IPS DF 6.9 (cell line): ENCODE measurements at regions not wholly inside any gene's neighbourhood (a gene's known extent, or its start where the extent isn't known, plus 50 kb on each side); places are given as distances from the start of the nearest gene placed in this dataset.

ENCODE experiments used
- DNase-seq: peaks from one replicate; pipeline ENCODE4 v3.0.0-alpha.2; 2013; ENCODE audit warnings: low read depth, low spot score
- H3K27ac ChIP-seq: one replicate; pipeline ENCODE4 v1.5.1; 2013; ENCODE audit warnings: low read length, control low read depth
- H3K27me3 ChIP-seq: 2 replicates; pipeline ENCODE4 v1.6.1; 2013; ENCODE audit warnings: mild to moderate bottlenecking, low read length; ENCODE audit not compliant: control insufficient read depth, insufficient read depth
- H3K36me3 ChIP-seq: 2 replicates; pipeline ENCODE4 v1.6.1; 2013; ENCODE audit warnings: low read length; ENCODE audit not compliant: control insufficient read depth, insufficient read depth
- H3K4me1 ChIP-seq: 2 replicates; pipeline ENCODE4 v1.6.1; 2013; ENCODE audit warnings: low read length; ENCODE audit not compliant: control insufficient read depth, insufficient read depth
- H3K4me3 ChIP-seq: 2 replicates; pipeline ENCODE4 v1.5.1; 2013; ENCODE audit warnings: mild to moderate bottlenecking, low read length
- H3K9me3 ChIP-seq: 2 replicates; pipeline ENCODE4 v1.6.1; 2013; ENCODE audit warnings: low read length, inconsistent platforms; ENCODE audit not compliant: control insufficient read depth, insufficient read depth
- WGBS: extraction: QIAGEN DNeasy Blood & Tissue Kit; methylation state at CpG from one replicate; pipeline ENCODE4 v1.1.7; 2013; ENCODE audit warnings: mixed read lengths, missing lambda C conversion rate; ENCODE audit not compliant: insufficient read length, insufficient coverage; 5-methylcytosine and 5-hydroxymethylcytosine counted together

GRCh38 chr7:11895337-11895736, 63.3 kb upstream of the THSD7A start:
- no peak overlapping the region for H3K4me3 ChIP-seq
- no peaks in the 10 kb centered on the region for H3K36me3 ChIP-seq
- WGBS, result no CpG with 5 or more reads among the region's 1 CpG
- H3K4me1 ChIP-seq, result no peaks in the 10 kb centered on the region
- peaks cover 3% of the 10 kb centered on the region for H3K9me3 ChIP-seq
- H3K27ac ChIP-seq, result no peak overlapping the region
- H3K27me3 ChIP-seq, result no peaks in the 10 kb centered on the region
- no peak for DNase-seq

GRCh38 chr7:11896663-11897062, 64.7 kb upstream of the THSD7A start:
- H3K27me3 ChIP-seq, result no peaks in the 10 kb centered on the region
- H3K27ac ChIP-seq, result no peak overlapping the region
- WGBS, result no CpG with 5 or more reads among the region's 1 CpG
- no peaks in the 10 kb centered on the region for H3K4me1 ChIP-seq
- peaks cover 3% of the 10 kb centered on the region for H3K9me3 ChIP-seq
- H3K36me3 ChIP-seq, result no peaks in the 10 kb centered on the region
- H3K4me3 ChIP-seq, result no peak overlapping the region
- DNase-seq, result no peak

- DNase-seq, result no peak
- H3K4me1 ChIP-seq, result no peaks in the 10 kb centered on the region
- no peak overlapping the region for H3K4me3 ChIP-seq
- no peaks in the 10 kb centered on the region for H3K36me3 ChIP-seq
- no peak overlapping the region for H3K27ac ChIP-seq
- H3K9me3 ChIP-seq, result no peaks in the 10 kb centered on the region
- no peaks in the 10 kb centered on the region for H3K27me3 ChIP-seq
These were observed 67.2 kb upstream of the THSD7A start for GRCh38 chr7:11899247-11899646.

- Histone ChIP-seq H3K27me3 (no peaks in the 10 kb centered on the region), H3K36me3 (no peaks in the 10 kb centered on the region), H3K27ac (no peak overlapping the region), H3K4me3 (no peak overlapping the region), H3K4me1 (no peaks in the 10 kb centered on the region), H3K9me3 (no peaks in the 10 kb centered on the region)
- DNase-seq, result no peak
- no CpG with 5 or more reads among the region's 2 CpGs for WGBS
These were observed 78.3 kb upstream of the THSD7A start for GRCh38 chr7:11910253-11910652.

- no peak overlapping the region for H3K27ac ChIP-seq
- no peaks in the 10 kb centered on the region for H3K9me3 ChIP-seq
- no CpG with 5 or more reads among the region's 3 CpGs for WGBS
- no peak overlapping the region for H3K4me3 ChIP-seq
- DNase-seq, result peak; percentile 25
- no peaks in the 10 kb centered on the region for H3K4me1 ChIP-seq
- H3K36me3 ChIP-seq, result no peaks in the 10 kb centered on the region
- H3K27me3 ChIP-seq, result no peaks in the 10 kb centered on the region
These were observed 79.9 kb upstream of the THSD7A start for GRCh38 chr7:11911900-11912299.

GRCh38 chr7:11914645-11915044, 82.6 kb upstream of the THSD7A start:
- DNase-seq, result no peak
- Histone ChIP-seq H3K27ac (no peak overlapping the region), H3K36me3 (no peaks in the 10 kb centered on the region), H3K9me3 (no peaks in the 10 kb centered on the region), H3K27me3 (no peaks in the 10 kb centered on the region), H3K4me3 (no peak overlapping the region), H3K4me1 (no peaks in the 10 kb centered on the region)
- no CpG with 5 or more reads among the region's 4 CpGs for WGBS

GRCh38 chr7:11923376-11923930, 91.5 kb upstream of the THSD7A start:
- Histone ChIP-seq H3K4me1 (no peaks in the 10 kb centered on the region), H3K4me3 (no peak overlapping the region), H3K27me3 (no peaks in the 10 kb centered on the region), H3K9me3 (no peaks in the 10 kb centered on the region), H3K27ac (no peak overlapping the region), H3K36me3 (no peaks in the 10 kb centered on the region)
- DNase-seq, result no peak
- no CpG with 5 or more reads among the region's 1 CpG for WGBS

- DNase-seq, result no peak
- H3K4me3 ChIP-seq, result no peak overlapping the region
- H3K27me3 ChIP-seq, result no peaks in the 10 kb centered on the region
- H3K36me3 ChIP-seq, result no peaks in the 10 kb centered on the region
- H3K4me1 ChIP-seq, result no peaks in the 10 kb centered on the region
- no peak overlapping the region for H3K27ac ChIP-seq
- WGBS, result no CpG with 5 or more reads among the region's 3 CpGs
- H3K9me3 ChIP-seq, result no peaks in the 10 kb centered on the region
These were observed 99.3 kb upstream of the THSD7A start for GRCh38 chr7:11931307-11931706.

GRCh38 chr7:11934796-11935195, 102.8 kb upstream of the THSD7A start:
- no peak for DNase-seq
- Histone ChIP-seq H3K4me3 (no peak overlapping the region), H3K4me1 (no peaks in the 10 kb centered on the region), H3K9me3 (no peaks in the 10 kb centered on the region), H3K27me3 (no peaks in the 10 kb centered on the region), H3K27ac (no peak overlapping the region), H3K36me3 (no peaks in the 10 kb centered on the region)
- no CpG with 5 or more reads among the region's 2 CpGs for WGBS

GRCh38 chr7:11935905-11936304, 103.9 kb upstream of the THSD7A start:
- no peak for DNase-seq

GRCh38 chr7:11946794-11947193, 114.8 kb upstream of the THSD7A start:
- H3K36me3 ChIP-seq, result no peaks in the 10 kb centered on the region
- no peaks in the 10 kb centered on the region for H3K4me1 ChIP-seq
- no peaks in the 10 kb centered on the region for H3K9me3 ChIP-seq
- no CpG with 5 or more reads among the region's 1 CpG for WGBS
- no peak overlapping the region for H3K4me3 ChIP-seq
- H3K27me3 ChIP-seq, result no peaks in the 10 kb centered on the region
- H3K27ac ChIP-seq, result no peak overlapping the region
- DNase-seq, result no peak

More at GRCh38 chr7:11935905-11936304, 103.9 kb upstream of the THSD7A start:
- H3K36me3 ChIP-seq, result no peaks in the 10 kb centered on the region
- no peaks in the 10 kb centered on the region for H3K27me3 ChIP-seq
- H3K4me1 ChIP-seq, result no peaks in the 10 kb centered on the region
- H3K4me3 ChIP-seq, result no peak overlapping the region
- no peak overlapping the region for H3K27ac ChIP-seq
- H3K9me3 ChIP-seq, result no peaks in the 10 kb centered on the region
